Astrocyte of the spinal cord (primary cell): ENCODE measurements at regions not wholly inside any gene's neighbourhood (a gene's known extent, or its start where the extent isn't known, plus 50 kb on each side); places are given as distances from the start of the nearest gene placed in this dataset.

Experiments
- DNase-seq: peaks from one replicate; pipeline ENCODE4 v3.0.0; 2011; ENCODE audit warnings: low read depth, low spot score
- H3K4me3 ChIP-seq: 2 replicates; pipeline ENCODE4 v1.5.1; 2011; ENCODE audit warnings: low read depth, mild to moderate bottlenecking, low read length, moderate library complexity
- CTCF ChIP-seq: IDR thresholded peaks from 2 replicates; pipeline ENCODE4 v1.5.1; 2012; ENCODE audit warnings: low read depth, mild to moderate bottlenecking, low read length, inconsistent platforms
- in situ Hi-C: cut with HindIII; loops from 2 replicates; pipeline ENCODE4 v1.10.0; 2017; ENCODE audit warnings: low sequenced_read_pairs

- no peak overlapping the region for H3K4me3 ChIP-seq
- no peak for TF ChIP-seq CTCF
- peak; percentile 62 for DNase-seq
- in situ Hi-C loops, result no loop called here
Measured at GRCh38 chr1:234845097-234845660, 235.2 kb upstream of the IRF2BP2 start.

GRCh38 chr1:234844479-234845031, 234.6 kb upstream of the IRF2BP2 start:
- H3K4me3 ChIP-seq, result no peak overlapping the region
- DNase-seq, result peak; percentile 26
- in situ Hi-C loops, result no loop called here
- TF ChIP-seq CTCF, result no peak

- no peak for TF ChIP-seq CTCF
- DNase-seq, result no peak
- in situ Hi-C loops, result no loop called here
- no peak overlapping the region for H3K4me3 ChIP-seq
Measured at GRCh38 chr1:234843946-234844345, 234.0 kb upstream of the IRF2BP2 start.

- in situ Hi-C loops, result no loop called here
- H3K4me3 ChIP-seq, result no peak overlapping the region
- DNase-seq, result no peak
- no peak for TF ChIP-seq CTCF
Measured at GRCh38 chr1:234842726-234843641, 233.0 kb upstream of the IRF2BP2 start.

GRCh38 chr1:234841710-234842231, 231.8 kb upstream of the IRF2BP2 start:
- in situ Hi-C loops, result no loop called here
- H3K4me3 ChIP-seq, result no peak overlapping the region
- no peak for DNase-seq
- no peak for TF ChIP-seq CTCF

GRCh38 chr1:234841281-234841680, 231.3 kb upstream of the IRF2BP2 start:
- in situ Hi-C loops, result no loop called here
- no peak for DNase-seq
- H3K4me3 ChIP-seq, result no peak overlapping the region
- no peak for TF ChIP-seq CTCF
